AG20443 (cell line): ENCODE measurements at regions not wholly inside any gene's neighbourhood (a gene's known extent, or its start where the extent isn't known, plus 50 kb on each side); places are given as distances from the start of the nearest gene placed in this dataset.
A peak's percentile ranks its signal among the peaks of the same experiment; 100 is the strongest.

ENCODE experiments used
- DNase-seq: peaks from one replicate; pipeline ENCODE4 v3.0.0; 2012; ENCODE audit warnings: low spot score, mixed read lengths

DNA sequence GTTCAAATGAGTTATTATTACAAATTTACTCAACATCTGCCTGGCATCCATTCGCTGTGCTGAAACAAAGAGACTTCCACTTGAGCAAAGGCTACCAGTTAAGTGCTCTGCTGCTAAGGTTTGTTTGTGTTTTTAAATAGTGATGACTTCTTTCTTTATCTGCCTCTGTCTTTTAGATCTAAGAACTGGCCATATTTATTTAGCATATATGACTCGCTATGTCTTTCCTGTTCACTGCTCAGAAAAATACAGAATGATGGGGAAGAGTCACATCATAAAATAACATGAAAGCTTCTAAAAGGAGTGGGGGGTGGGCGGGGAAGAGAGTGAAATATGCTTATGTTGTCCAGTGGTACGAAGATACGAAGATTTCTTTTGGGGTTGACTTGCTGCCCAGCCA is 322.2 kb downstream of the GPAT3 start:
- no peak for DNase-seq

- peak; percentile 86 for DNase-seq
These were observed 319.1 kb downstream of the GPAT3 start for GRCh38 chr4:83855044-83855443.

GRCh38 chr4:83852085-83852451 is 316.2 kb downstream of the GPAT3 start:
- peak; percentile 51 for DNase-seq

DNA sequence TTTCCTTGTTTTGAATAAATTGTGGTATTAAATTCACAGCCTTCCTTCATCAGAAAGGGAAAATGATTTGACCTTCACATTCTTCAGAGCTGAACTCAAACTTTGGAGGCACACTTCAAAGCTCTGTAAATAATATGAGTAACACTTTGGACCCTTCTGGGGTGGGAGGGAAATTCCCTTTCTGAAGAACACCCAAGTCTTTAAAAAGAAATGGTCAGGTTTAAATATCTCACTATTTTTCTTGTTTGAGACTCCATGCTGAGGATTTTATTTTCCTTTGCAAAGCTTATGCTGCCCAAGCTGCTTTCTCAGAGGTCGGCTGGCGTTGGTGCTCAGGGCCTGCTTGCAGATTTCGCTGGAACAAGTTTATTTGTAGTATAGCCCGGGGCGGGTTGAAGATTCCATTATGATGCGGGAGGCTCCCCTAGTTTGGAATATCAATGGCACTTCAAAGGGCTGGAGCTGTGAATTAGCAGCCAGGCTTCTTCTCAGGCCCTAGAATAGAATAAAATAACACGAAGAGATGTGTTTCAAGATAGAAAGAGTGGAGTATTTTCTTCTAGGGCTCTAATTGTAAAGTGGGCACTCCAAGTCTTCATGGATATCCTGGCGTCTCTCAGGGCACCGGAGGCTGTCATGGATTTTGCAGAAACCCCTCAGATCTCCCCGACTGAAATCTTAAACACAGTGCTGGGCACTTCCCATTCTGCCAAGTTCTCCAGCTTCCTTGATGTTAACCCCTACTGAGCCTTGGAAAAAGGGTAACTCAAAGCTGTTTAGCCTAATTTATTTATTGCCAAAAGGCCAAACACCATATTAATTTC is 315.6 kb downstream of the GPAT3 start:
- DNase-seq, result peak; percentile 20

GRCh38 chr4:83850435-83850834 is 314.5 kb downstream of the GPAT3 start:
- peak; percentile 43 for DNase-seq

DNA sequence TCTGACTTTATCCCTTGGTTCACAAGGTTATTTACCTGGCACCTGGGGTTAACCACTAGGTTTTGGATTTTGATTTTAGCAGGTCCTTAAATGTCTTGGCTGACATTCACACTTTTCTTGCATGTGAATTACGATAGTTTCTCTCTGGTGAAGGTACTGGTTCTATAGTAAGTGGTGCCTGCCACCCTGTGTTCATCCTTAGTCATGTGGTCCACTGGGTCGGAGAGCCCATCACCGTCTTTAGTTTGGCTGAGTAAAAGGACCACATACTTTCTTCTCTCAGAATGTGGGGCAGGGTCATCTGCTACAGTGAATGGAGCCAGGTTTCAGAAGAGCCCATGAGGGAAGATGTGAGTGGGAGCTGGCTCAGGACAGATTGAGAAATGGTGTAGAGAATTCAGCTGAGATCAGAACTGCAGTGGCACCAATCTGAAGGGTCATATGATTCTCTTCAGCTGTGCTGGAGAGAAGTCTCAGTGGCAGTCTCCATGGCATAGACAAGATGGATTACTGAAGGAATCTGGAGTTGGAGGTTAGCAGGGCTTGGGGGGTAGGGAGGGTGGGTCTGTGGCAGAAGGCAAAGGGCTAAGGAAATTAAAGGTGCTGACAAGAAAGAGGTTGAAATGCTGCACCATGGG is 310.4 kb downstream of the GPAT3 start:
- no peak for DNase-seq

DNA sequence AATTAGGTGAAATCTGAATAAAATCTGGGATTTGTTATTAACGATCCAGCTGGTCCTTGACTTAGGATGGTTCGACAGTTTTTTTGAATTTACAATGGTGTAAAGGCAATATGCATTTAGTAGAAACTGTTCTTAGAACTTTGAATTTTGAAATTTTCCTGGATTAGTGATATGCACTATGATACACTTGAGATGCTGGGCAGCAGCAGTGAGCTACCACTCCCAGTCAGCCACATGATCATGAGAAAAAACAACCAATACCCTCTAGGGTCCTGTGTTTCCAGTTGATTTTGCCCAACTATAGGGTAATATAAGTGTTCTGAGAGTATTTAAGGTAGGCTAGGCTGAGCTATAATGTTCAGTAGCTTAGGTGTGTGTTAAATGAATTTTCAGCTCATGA is 303.7 kb downstream of the GPAT3 start:
- DNase-seq, result no peak

DNA sequence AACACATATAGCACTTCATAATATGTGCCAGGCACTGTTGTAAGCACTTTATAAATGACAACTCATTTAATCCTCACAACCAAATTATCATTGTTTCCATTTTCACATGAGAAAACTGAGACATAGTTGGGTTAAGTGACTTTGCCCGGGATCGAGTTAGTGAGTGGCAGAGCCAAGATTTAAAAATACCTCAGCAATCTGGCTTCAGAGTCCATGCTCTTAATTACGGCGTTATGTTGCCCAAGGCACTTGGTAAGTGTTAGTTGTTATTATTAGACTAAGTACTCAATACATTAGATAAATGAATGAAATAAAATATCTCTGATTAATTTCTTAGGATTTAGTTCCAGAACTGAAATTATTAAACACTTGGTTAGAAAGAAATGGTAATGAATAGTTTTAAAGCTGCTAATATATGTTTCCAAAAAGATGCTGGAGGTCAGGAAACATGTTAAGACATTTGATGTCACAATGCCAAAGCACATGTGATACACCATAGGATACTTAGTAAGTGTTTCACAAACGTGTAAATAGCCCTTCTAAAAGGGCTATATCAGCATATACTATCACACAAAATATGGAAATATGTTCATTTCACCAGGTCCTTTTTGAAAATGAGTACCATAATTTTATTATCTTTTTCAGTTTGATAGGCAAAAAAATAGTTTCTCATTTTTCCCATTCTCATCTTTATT is 301.9 kb downstream of the GPAT3 start:
- DNase-seq, result no peak

DNA sequence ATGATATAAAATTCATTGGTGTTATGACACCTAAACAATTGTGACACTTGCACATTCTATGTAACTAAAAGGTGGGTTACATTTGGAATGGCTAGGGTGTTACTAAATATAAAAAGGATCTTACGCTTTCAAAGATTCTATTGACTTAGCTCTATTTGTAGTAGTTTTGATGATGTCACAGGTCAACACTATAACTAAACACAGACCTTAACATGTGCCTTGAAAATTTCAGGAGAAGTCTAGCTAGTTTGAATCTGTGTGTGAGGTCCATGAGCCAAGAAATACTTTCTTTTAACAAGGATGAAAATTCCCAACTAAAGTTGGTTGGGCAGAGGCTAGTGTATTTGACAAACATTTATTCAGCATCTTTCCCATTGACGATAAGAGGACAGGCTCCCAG is 298.0 kb downstream of the GPAT3 start:
- no peak for DNase-seq

DNA sequence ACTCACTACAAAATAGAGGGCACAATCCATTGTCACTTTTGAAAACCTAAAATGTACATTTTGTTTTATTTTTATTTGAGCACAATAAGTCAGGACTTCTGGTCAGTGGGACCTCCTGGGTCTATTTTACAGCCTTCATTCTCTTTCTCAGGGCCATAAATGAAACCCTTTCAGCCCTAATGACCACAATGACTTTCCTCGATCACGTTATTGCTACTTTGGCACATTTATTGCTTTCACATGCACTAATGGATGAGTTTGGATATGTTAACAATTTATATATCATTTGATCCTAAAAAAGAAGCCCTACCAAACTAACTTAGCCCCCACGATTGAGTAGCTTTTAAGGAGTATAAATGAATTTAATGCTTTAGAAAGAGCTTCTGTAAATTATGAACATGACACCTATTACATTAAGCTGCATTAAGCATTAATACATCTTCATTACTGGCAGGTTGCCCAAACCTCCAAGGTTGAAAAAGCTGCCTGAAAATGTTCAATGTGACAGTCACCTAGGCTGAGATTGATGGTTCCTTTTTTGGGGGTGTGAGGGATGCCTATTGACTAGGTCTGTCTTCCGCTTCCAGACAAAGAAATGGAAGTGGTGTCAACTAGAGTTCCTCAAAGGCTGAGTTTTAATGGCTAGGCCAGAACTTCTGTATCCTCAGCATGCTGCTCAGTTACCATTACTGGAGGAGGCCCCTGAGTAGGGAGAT is 296.4 kb downstream of the GPAT3 start:
- DNase-seq, result no peak

DNA sequence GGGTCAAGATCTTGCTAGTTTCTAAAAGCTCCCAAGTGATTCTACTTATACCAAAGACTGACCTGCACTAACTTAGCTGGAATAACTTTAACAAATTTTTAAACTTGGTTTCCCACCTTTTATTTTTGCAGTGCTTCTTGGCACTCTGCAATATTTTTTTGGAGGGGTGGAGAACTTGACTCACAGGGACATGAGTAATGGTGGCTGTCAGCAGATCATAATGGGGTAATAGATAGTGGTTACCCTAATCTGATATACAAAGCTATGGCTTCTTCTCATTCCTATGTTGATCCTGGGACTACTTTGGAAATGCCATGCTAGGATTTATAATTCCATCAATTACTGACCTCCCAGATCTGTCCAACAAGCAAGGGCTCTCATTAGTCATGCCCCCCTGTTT is 295.7 kb downstream of the GPAT3 start:
- peak; percentile 34 for DNase-seq

DNA sequence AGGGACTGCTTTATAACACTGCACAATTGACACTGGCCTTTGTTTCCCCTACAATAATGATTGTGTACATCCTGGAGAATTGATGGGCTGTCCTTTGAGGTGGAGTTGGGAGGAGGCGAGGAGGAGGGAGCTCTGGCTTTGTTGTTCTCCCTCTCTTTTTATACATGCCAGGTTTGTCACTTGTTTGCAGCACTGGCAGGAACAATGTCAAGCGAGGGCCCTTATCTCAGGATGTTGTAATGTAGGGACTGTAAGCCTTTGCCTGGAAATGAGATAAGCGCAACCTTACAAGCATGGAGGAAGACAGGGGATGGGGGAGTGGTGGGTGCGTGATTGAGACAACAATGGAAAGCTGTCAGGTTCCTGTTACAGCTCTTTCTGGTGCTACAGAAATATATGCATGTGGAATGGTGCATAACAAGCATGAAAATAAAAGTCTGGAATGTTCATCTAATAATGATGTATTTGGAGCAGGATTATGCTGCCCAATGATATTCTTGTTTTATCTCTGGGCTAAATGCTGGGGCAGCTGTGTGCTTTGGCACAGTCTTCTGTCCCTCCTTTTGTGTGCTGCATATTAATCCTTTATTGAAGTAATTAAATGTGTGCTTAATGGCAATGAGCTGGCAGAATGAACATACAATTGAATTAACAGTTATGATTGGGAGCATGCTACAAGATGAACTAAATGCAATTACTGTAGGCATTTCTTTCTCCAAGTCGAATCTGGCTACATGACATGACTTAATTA is 294.4 kb downstream of the GPAT3 start:
- DNase-seq, result no peak

DNA sequence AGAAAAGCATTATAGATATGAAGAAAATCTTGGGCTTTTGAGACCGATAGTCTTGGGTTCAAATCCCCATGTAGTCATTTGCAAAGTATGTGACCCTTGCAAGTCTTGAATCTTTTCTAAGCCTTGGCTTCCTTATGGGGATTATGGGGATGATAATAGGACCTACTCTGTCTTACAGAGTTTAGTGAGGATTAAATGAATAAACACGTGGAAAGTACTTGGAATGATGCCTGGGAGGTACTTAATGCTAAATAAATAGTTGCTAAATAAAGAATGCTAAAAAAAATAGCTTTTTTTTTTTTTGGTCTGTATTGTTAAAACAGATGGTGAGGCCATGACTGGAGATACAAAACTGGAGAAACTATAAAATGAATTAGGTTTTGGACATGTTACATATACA is 292.7 kb downstream of the GPAT3 start:
- DNase-seq, result no peak

DNA sequence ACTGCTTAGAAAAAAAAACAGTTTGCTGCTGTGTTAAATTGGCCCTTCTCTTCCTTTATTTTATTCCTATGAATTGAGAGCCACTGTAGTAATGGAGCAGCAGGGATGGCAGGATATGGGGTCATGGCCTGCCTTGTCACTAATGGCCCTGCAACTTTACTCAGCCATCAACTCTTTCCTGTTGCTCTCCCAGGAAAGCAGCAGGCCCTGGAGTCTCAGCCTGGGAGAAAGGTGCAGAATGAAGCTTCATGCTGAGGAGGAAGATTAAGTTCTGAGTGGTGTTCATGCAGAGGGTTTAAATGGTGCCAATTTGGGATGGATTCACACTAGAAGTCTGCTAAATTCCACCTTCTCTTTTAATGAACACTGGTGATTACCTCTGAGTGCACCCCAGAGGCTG is 285.6 kb downstream of the GPAT3 start:
- no peak for DNase-seq

DNA sequence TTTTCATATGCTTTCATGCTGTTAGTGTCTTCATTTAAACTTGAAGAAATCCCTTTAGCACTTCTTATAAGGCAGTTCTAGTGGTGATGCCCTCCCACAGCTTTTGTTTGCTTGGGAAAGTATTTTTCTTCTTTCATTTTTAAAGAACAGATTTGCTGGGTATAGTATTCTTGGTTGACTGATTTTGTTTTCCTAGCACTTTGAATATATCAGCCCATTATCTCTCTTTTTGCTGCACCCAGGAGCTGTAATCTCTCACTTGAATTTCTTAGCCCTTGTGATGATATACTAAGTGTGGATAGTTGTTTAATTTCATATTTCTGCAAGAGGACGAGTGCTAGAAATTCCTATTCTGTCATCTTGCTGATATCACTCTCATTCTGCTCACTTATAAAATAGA is 283.7 kb downstream of the GPAT3 start:
- no peak for DNase-seq

DNA sequence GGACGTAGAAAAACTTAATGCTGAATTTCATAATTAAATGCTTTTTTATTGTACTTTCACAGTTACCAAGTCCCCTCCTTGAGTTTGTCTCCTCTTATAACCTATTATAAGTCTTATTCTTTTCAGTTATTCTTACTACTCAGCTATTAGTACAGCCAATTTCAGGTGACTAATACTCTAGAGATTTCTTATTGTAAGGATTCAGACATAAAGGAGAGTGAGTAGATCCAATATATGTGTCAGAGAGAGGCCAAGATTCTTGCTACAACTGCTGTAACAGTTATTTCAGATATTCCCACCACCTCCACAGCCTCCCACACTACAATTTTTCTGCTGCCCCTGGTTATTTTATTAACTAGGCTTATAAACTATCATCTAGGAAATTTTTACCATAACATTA is 274.5 kb downstream of the GPAT3 start:
- DNase-seq, result no peak

- no peak for DNase-seq
These were observed 273.7 kb downstream of the GPAT3 start for GRCh38 chr4:83809581-83809980.

DNA sequence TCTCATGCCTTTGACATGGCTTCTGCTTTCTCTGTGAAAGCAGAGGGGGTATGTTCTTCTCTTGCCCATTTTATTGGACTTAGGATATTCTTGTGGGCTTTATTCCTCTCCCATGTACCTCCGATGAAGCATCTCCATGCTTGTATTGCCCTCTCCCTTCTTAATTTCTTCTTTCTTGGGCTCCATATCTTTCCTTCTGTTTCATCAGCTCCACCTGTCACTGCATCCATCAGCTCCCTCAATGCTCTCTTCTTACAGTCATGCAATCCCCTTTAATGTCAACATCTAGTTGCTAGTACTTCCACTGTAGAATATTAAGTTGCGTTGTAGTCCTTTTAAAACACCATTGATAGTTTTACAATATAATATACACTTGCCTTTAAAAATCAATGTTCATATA is 257.6 kb downstream of the GPAT3 start:
- no peak for DNase-seq

DNA sequence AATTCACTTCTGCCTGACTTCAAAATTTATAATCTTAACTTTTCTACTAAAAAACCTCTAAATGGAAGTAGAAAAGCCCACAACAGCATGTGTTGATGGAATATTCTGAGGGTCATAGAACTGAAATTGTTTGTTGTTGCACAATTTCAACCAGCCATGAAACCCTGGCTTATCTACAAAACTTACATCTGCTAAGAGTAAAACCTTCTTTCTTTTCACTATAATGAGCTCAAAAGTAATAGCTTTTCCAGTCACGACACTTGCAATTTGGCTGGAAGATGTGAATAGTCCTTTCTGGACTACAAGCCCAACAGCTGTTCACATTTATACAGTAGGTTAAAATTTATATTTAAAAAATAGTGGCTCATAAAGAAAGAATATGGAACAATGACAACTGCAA is 250.0 kb downstream of the GPAT3 start:
- DNase-seq, result no peak

DNA sequence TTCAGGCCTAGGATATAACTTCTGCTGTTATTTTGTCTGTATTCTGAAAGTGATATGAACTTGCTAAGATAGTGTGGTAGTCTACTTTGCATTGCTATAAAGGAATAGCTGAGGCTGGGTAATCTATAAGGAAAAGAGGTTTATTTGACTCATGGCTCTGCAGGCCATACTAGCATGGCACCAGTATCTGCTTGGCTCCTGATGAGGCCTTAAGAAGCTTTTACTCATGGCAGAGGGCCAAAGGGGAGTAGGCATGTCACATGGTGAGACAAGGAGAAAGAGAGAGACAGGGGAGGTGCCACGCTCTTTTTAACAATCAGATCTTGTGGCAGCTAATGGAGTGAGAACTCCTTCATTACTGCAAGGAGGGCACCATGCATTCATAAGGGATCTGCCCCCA is 247.3 kb downstream of the GPAT3 start:
- no peak for DNase-seq

- DNase-seq, result no peak
These were observed 246.7 kb downstream of the GPAT3 start for GRCh38 chr4:83782591-83782990.

GRCh38 chr4:83781434-83781833 is 245.5 kb downstream of the GPAT3 start:
- DNase-seq, result no peak
